IMR-90 (cell line): ENCODE measurements at regions not wholly inside any gene's neighbourhood (a gene's known extent, or its start where the extent isn't known, plus 50 kb on each side); places are given as distances from the start of the nearest gene placed in this dataset.

Experiments used
- ATAC-seq: fragments of 200-7000 bp; cut with Tn5 transposase; 2 replicates; pipeline ENCODE4 v1.9.1; 2020; ENCODE audit warnings: low read depth, mild to moderate bottlenecking, moderate library complexity
- BruUV-seq: library from RNA; stranded (reverse); fragments of 400-500 nt; replicated peaks from 2 replicates; lab custom pipeline; 2021; lab: Mats Ljungman, UMichigan
- CTCF ChIA-PET: fragments of 300-600 bp; formaldehyde crosslinking; extraction: SDS; loops from one replicate; lab custom pipeline; 2021; ENCODE audit warnings: antibody characterized with exemption; lab: Yijun Ruan, JAX
- POLR2A ChIA-PET: fragments of 300-600 bp; sonication (Branson Sonifier 250); formaldehyde crosslinking; loops from one replicate; lab custom pipeline; 2022; ENCODE audit warnings: antibody characterized with exemption; ENCODE audit not compliant: unreplicated experiment; lab: Charles Lee
- DNase-seq: peaks from one replicate; pipeline ENCODE4 v3.0.0; 2013
- H2AFZ ChIP-seq: replicated peaks from 2 replicates; pipeline ENCODE3; 2013; ENCODE audit warnings: low read length, mild to moderate bottlenecking; ENCODE audit not compliant: poor library complexity
- H2AK5ac ChIP-seq: 2 replicates; pipeline ENCODE4 v1.6.1; 2013; ENCODE audit warnings: low read depth, low read length, inconsistent platforms
- H2AK9ac ChIP-seq: replicated peaks from 2 replicates; pipeline ENCODE3; 2013; ENCODE audit warnings: mild to moderate bottlenecking, low read depth, low read length, moderate library complexity; ENCODE audit not compliant: poor library complexity
- H2BK120ac ChIP-seq: 2 replicates; pipeline ENCODE4 v1.6.1; 2013; ENCODE audit warnings: low read depth, low read length, inconsistent platforms
- H2BK15ac ChIP-seq: 3 replicates; pipeline ENCODE4 v1.6.1; 2013; ENCODE audit warnings: low read depth, low read length, inconsistent platforms
- H2BK20ac ChIP-seq: 2 replicates; pipeline ENCODE4 v1.6.1; 2013; ENCODE audit warnings: low read depth, mild to moderate bottlenecking, inconsistent platforms, low read length, moderate library complexity
- H2BK5ac ChIP-seq: 2 replicates; pipeline ENCODE4 v1.6.1; 2013; ENCODE audit warnings: mild to moderate bottlenecking, low read depth, low read length, inconsistent platforms; ENCODE audit not compliant: poor library complexity, severe bottlenecking
- H3K14ac ChIP-seq: replicated peaks from 2 replicates; pipeline ENCODE4 v1.6.1; 2013; ENCODE audit warnings: low read depth, low read length, inconsistent platforms
- H3K18ac ChIP-seq: 2 replicates; pipeline ENCODE4 v1.6.1; 2013; ENCODE audit warnings: low read depth, low read length, control low read depth
- H3K23ac ChIP-seq: 2 replicates; pipeline ENCODE4 v1.6.1; 2013; ENCODE audit warnings: low read depth, low read length, inconsistent platforms
- H3K27ac ChIP-seq: 2 replicates; pipeline ENCODE4 v1.5.1; 2013; ENCODE audit warnings: mild to moderate bottlenecking, control low read depth, low read length; ENCODE audit not compliant: insufficient read depth
- H3K27me3 ChIP-seq: 2 replicates; pipeline ENCODE4 v1.6.1; 2013; ENCODE audit warnings: low read length; ENCODE audit not compliant: control insufficient read depth, insufficient read depth
- H3K36me3 ChIP-seq: 2 replicates; pipeline ENCODE4 v1.6.1; 2013; ENCODE audit warnings: low read length, mixed read lengths; ENCODE audit not compliant: control insufficient read depth, insufficient read depth
- H3K4ac ChIP-seq: 2 replicates; pipeline ENCODE4 v1.6.1; 2013; ENCODE audit warnings: low read depth, low read length, inconsistent platforms
- H3K4me1 ChIP-seq: 2 replicates; pipeline ENCODE4 v1.6.1; 2013; ENCODE audit warnings: low read length, mixed read lengths; ENCODE audit not compliant: control insufficient read depth, insufficient read depth
- H3K4me2 ChIP-seq: 2 replicates; pipeline ENCODE4 v1.6.1; 2013; ENCODE audit warnings: low read depth, mild to moderate bottlenecking, control low read depth, low read length, moderate library complexity
- H3K4me3 ChIP-seq: 2 replicates; pipeline ENCODE4 v1.5.1; 2013; ENCODE audit warnings: low read depth, mild to moderate bottlenecking, control low read depth, low read length, moderate library complexity; ENCODE audit not compliant: insufficient read depth
- H3K56ac ChIP-seq: 2 replicates; pipeline ENCODE4 v1.6.1; 2013; ENCODE audit warnings: low read length, inconsistent platforms; ENCODE audit not compliant: insufficient read depth; ENCODE audit errors: extremely low read depth
- H3K79me1 ChIP-seq, 2 experiments: 2 replicates each; pipeline ENCODE4 v1.6.1; 2013; ENCODE audit warnings: low read length in 2 of 2, inconsistent platforms in 1 of 2, low read depth in 1 of 2
- H3K9ac ChIP-seq: 2 replicates; pipeline ENCODE4 v1.6.1; 2013; ENCODE audit warnings: low read depth, low read length, control low read depth
- H3K9me1 ChIP-seq: 2 replicates; pipeline ENCODE4 v1.6.1; 2013; ENCODE audit warnings: low read length, inconsistent platforms; ENCODE audit not compliant: insufficient read depth
- H3K9me3 ChIP-seq: 2 replicates; pipeline ENCODE4 v1.6.1; 2013; ENCODE audit warnings: low read length; ENCODE audit not compliant: control insufficient read depth, insufficient read depth
- H4K20me1 ChIP-seq: 2 replicates; pipeline ENCODE4 v1.6.1; 2013; ENCODE audit warnings: low read length, inconsistent platforms; ENCODE audit not compliant: insufficient read depth
- H4K5ac ChIP-seq: 2 replicates; pipeline ENCODE4 v1.6.1; 2013; ENCODE audit warnings: mild to moderate bottlenecking, low read depth, low read length, control low read depth
- H4K8ac ChIP-seq, 2 experiments: 2 replicates each; pipeline ENCODE4 v1.6.1; 2013; ENCODE audit warnings: low read depth in 2 of 2, low read length in 2 of 2, control low read depth in 1 of 2, inconsistent platforms in 1 of 2
- H4K91ac ChIP-seq: 2 replicates; pipeline ENCODE4 v1.6.1; 2013; ENCODE audit warnings: low read depth, low read length, inconsistent platforms; ENCODE audit not compliant: insufficient read depth
- BHLHE40 ChIP-seq: fragments of 150-350 bp; IDR thresholded peaks from 2 replicates; pipeline ENCODE4 v1.6.1; 2016; ENCODE audit warnings: mild to moderate bottlenecking, low read depth, low read length
- CEBPB ChIP-seq: IDR thresholded peaks from 2 replicates; pipeline ENCODE4 v1.6.1; 2012; ENCODE audit warnings: low read depth, low read length, improper control_type of control experiment
- CHD1 ChIP-seq: IDR thresholded peaks from 2 replicates; pipeline ENCODE4 v1.6.1; 2012; ENCODE audit warnings: low read depth, low read length, improper control_type of control experiment
- CTCF ChIP-seq: conservative IDR thresholded peaks from 2 replicates; pipeline ENCODE4 v1.5.1; 2012; ENCODE audit warnings: mild to moderate bottlenecking, low read depth, low read length, improper control_type of control experiment
- ELK1 ChIP-seq: fragments of 150-350 bp; IDR thresholded peaks from 2 replicates; pipeline ENCODE4 v1.6.1; 2016; ENCODE audit warnings: low read depth, mild to moderate bottlenecking, low read length, moderate library complexity, borderline replicate concordance
- FOS ChIP-seq: fragments of 150-350 bp; IDR thresholded peaks from 2 replicates; pipeline ENCODE4 v1.6.1; 2016; ENCODE audit warnings: low read depth, low read length
- MAFK ChIP-seq: IDR thresholded peaks from 2 replicates; pipeline ENCODE4 v1.6.1; 2012; ENCODE audit warnings: low read depth, low read length, improper control_type of control experiment
- MAZ ChIP-seq: IDR thresholded peaks from 2 replicates; pipeline ENCODE4 v1.6.1; 2012; ENCODE audit warnings: low read depth, mild to moderate bottlenecking, low read length, improper control_type of control experiment, moderate library complexity, borderline replicate concordance
- MXI1 ChIP-seq: IDR thresholded peaks from 2 replicates; pipeline ENCODE4 v1.6.1; 2012; ENCODE audit warnings: low read depth, mild to moderate bottlenecking, low read length, moderate library complexity, borderline replicate concordance
- NFE2L2 ChIP-seq: fragments of 150-350 bp; IDR thresholded peaks from 2 replicates; pipeline ENCODE4 v1.6.1; 2016; ENCODE audit warnings: low read depth, mild to moderate bottlenecking, low read length
- POLR2A ChIP-seq: IDR thresholded peaks from 2 replicates; pipeline ENCODE4 v1.6.1; 2012; ENCODE audit warnings: mild to moderate bottlenecking, low read depth, low read length
- RAD21 ChIP-seq: IDR thresholded peaks from 2 replicates; pipeline ENCODE4 v1.6.1; 2012; ENCODE audit warnings: low read length, improper control_type of control experiment
- RCOR1 ChIP-seq: IDR thresholded peaks from 2 replicates; pipeline ENCODE4 v1.6.1; 2012; ENCODE audit warnings: mild to moderate bottlenecking, low read length, improper control_type of control experiment; ENCODE audit not compliant: insufficient replicate concordance
- RFX5 ChIP-seq: IDR thresholded peaks from 2 replicates; pipeline ENCODE4 v1.8.0; 2012; ENCODE audit warnings: low read depth, mild to moderate bottlenecking, low read length, moderate library complexity
- SMC3 ChIP-seq: fragments of 150-350 bp; IDR thresholded peaks from 2 replicates; pipeline ENCODE4 v1.6.1; 2016; ENCODE audit warnings: low read depth, mild to moderate bottlenecking, antibody characterized with exemption, low read length, moderate library complexity
- USF2 ChIP-seq: fragments of 150-350 bp; IDR thresholded peaks from 2 replicates; pipeline ENCODE4 v1.6.1; 2017; ENCODE audit warnings: mild to moderate bottlenecking, antibody characterized with exemption, low read length, low read depth
- WGBS, 2 experiments: methylation state at CpG; one replicate each; pipeline versions ENCODE4 v1.1.5 to v1.1.7; 2013; ENCODE audit warnings: missing lambda C conversion rate in 2 of 2; ENCODE audit not compliant: insufficient read length in 1 of 2; ENCODE audit errors: extremely low coverage in 2 of 2; 5-methylcytosine and 5-hydroxymethylcytosine counted together
- dilution Hi-C: fragments of 300-500 bp; cut with HindIII; formaldehyde crosslinking; loops from one replicate; pipeline ENCODE4 v1.14.3; 2018; ENCODE audit warnings: low sequenced_read_pairs; ENCODE audit not compliant: unreplicated experiment
- in situ Hi-C: fragments of 300-500 bp; cut with MboI; formaldehyde crosslinking; loops from 3 replicates; pipeline ENCODE4 v1.14.3; 2019; ENCODE audit warnings: low sequenced_read_pairs, inconsistent platforms, mixed read lengths
- intact Hi-C: fragments of 100-400 bp; cut with micrococcal nuclease; formaldehyde crosslinking; loops from 2 replicates; pipeline ENCODE4 v1.10.0; 2022

GRCh38 chr14:34246206-34246605 is 215.8 kb downstream of the SPTSSA start:
- H4K20me1 ChIP-seq = no peaks in the 10 kb centered on the region
- no peaks in the 10 kb centered on the region for H3K9me1 ChIP-seq
- no peak overlapping the region for H3K4me2 ChIP-seq
- H3K9ac ChIP-seq = no peak overlapping the region
- CTCF ChIA-PET = no interaction called here
- no peak overlapping the region for H2AFZ ChIP-seq
- no peak overlapping the region for H2BK120ac ChIP-seq
- TF ChIP-seq CEBPB = no peak
- TF ChIP-seq MAZ = no peak
- no peak for TF ChIP-seq ELK1
- TF ChIP-seq NFE2L2 = no peak
- TF ChIP-seq CHD1 = no peak
- no peak for TF ChIP-seq FOS
- TF ChIP-seq POLR2A = no peak
- no peak for TF ChIP-seq RCOR1
- TF ChIP-seq RFX5 = no peak
- no peak for TF ChIP-seq CTCF
- TF ChIP-seq SMC3 = no peak
- no peak for TF ChIP-seq BHLHE40
- TF ChIP-seq MXI1 = no peak
- no peak for TF ChIP-seq MAFK
- no peak for TF ChIP-seq USF2
- TF ChIP-seq RAD21 = no peak
- in situ Hi-C loops = no loop called here
- H2AK5ac ChIP-seq = no peak overlapping the region
- H3K27me3 ChIP-seq = peaks cover 1% of the 10 kb centered on the region; the same call in 1 of the 2 replicates
- H3K36me3 ChIP-seq = no peaks in the 10 kb centered on the region
- H4K91ac ChIP-seq = no peak overlapping the region
- H2AK9ac ChIP-seq = no peak overlapping the region
- no peak overlapping the region for H4K5ac ChIP-seq
- H3K14ac ChIP-seq = no peak overlapping the region
- H3K9me3 ChIP-seq = no peaks in the 10 kb centered on the region
- no peak overlapping the region for H2BK15ac ChIP-seq
- H3K4ac ChIP-seq = no peak overlapping the region
- POLR2A ChIA-PET = no interaction called here
- no peak overlapping the region for H3K4me3 ChIP-seq
- H2BK5ac ChIP-seq = no peak overlapping the region
- intact Hi-C loops = no loop called here
- H3K79me1 ChIP-seq = no peaks in the 10 kb centered on the region
- H2BK20ac ChIP-seq = no peak overlapping the region
- H3K18ac ChIP-seq = no peak overlapping the region
- no peaks in the 10 kb centered on the region for H3K4me1 ChIP-seq
- dilution Hi-C loops = no loop called here
- WGBS, 2 experiments = no CpG with 5 or more reads among the region's 4 CpGs
- H3K23ac ChIP-seq = no peak overlapping the region
- H3K27ac ChIP-seq = no peak overlapping the region
- BruUV-seq = no TSS peak
- H3K56ac ChIP-seq = no peak overlapping the region
- DNase-seq = no peak
- no peak for ATAC-seq
- H4K8ac ChIP-seq = no peak overlapping the region
